ENCODE measurements at regions not wholly inside any gene's neighbourhood (a gene's known extent, or its start where the extent isn't known, plus 50 kb on each side); places are given as distances from the start of the nearest gene placed in this dataset.

- no peak for DNase-seq (ENCODE audit: extremely low spot score)
- ChIA-PET POLR2A (no interaction called here), CTCF (no interaction called here)
- no peak for TF ChIP-seq FOXK2 (IDR thresholded peaks at IDR 0.05)
- TF ChIP-seq PKNOX1 (IDR thresholded peaks at IDR 0.05) = no peak
- no peak for TF ChIP-seq FOXA1 (IDR thresholded peaks at IDR 0.05)
- TF ChIP-seq BHLHE40 (IDR thresholded peaks at IDR 0.05; ENCODE audit: borderline replicate concordance) = no peak
- no peak for TF ChIP-seq SP1 (IDR thresholded peaks at IDR 0.05)
- TF ChIP-seq L3MBTL2 (conservative IDR thresholded peaks at IDR 0.05) = no peak
- TF ChIP-seq ARNT (IDR thresholded peaks at IDR 0.05) = no peak
- TF ChIP-seq HDGF (IDR thresholded peaks at IDR 0.05; ENCODE audit: borderline replicate concordance) = no peak
- no peak for TF ChIP-seq NFRKB (IDR thresholded peaks at IDR 0.05)
- TF ChIP-seq ELF4 (IDR thresholded peaks at IDR 0.05) = no peak
- TF ChIP-seq LEF1 (IDR thresholded peaks at IDR 0.05; ENCODE audit: borderline replicate concordance) = no peak
- no peak for TF ChIP-seq FOXM1 (IDR thresholded peaks at IDR 0.05; ENCODE audit: borderline replicate concordance)
- no peak for TF ChIP-seq SUZ12 (IDR thresholded peaks at IDR 0.05)
- no peak for TF ChIP-seq ZNF384 (IDR thresholded peaks at IDR 0.05)
- no peak for TF ChIP-seq TARDBP (IDR thresholded peaks at IDR 0.05)
- TF ChIP-seq CTBP1 (IDR thresholded peaks at IDR 0.05; ENCODE audit: borderline replicate concordance) = no peak
Measured at GRCh38 chr20:55714736-55715135, 290.6 kb downstream of the CBLN4 start.

GRCh38 chr20:55714082-55714481, 291.2 kb downstream of the CBLN4 start:
- TF ChIP-seq NFRKB (IDR thresholded peaks at IDR 0.05) (no peak), ELF4 (IDR thresholded peaks at IDR 0.05) (no peak), FOXK2 (IDR thresholded peaks at IDR 0.05) (no peak), SP1 (IDR thresholded peaks at IDR 0.05) (no peak), SUZ12 (IDR thresholded peaks at IDR 0.05) (no peak), CTBP1 (IDR thresholded peaks at IDR 0.05; ENCODE audit: borderline replicate concordance) (no peak), ARNT (IDR thresholded peaks at IDR 0.05) (no peak), TARDBP (IDR thresholded peaks at IDR 0.05) (no peak), FOXA1 (IDR thresholded peaks at IDR 0.05) (no peak), FOXM1 (IDR thresholded peaks at IDR 0.05; ENCODE audit: borderline replicate concordance) (no peak), BHLHE40 (IDR thresholded peaks at IDR 0.05; ENCODE audit: borderline replicate concordance) (no peak), PKNOX1 (IDR thresholded peaks at IDR 0.05) (no peak), HDGF (IDR thresholded peaks at IDR 0.05; ENCODE audit: borderline replicate concordance) (no peak), ZNF384 (IDR thresholded peaks at IDR 0.05) (no peak), LEF1 (IDR thresholded peaks at IDR 0.05; ENCODE audit: borderline replicate concordance) (no peak), L3MBTL2 (conservative IDR thresholded peaks at IDR 0.05) (no peak)
- POLR2A ChIA-PET = no interaction called here
- CTCF ChIA-PET = no interaction called here
- DNase-seq (ENCODE audit: extremely low spot score) = no peak

- ChIA-PET CTCF (no interaction called here), POLR2A (no interaction called here)
Measured at GRCh38 chr20:55704458-55704857, 300.9 kb downstream of the CBLN4 start.

GRCh38 chr20:55701467-55701866, 303.9 kb downstream of the CBLN4 start:
- DNase-seq (ENCODE audit: extremely low spot score) = no peak
- POLR2A ChIA-PET = no interaction called here
- TF ChIP-seq CTBP1 (IDR thresholded peaks at IDR 0.05; ENCODE audit: borderline replicate concordance) = no peak
- no peak for TF ChIP-seq FOXM1 (IDR thresholded peaks at IDR 0.05; ENCODE audit: borderline replicate concordance)
- no peak for TF ChIP-seq SP1 (IDR thresholded peaks at IDR 0.05)
- no peak for TF ChIP-seq NFRKB (IDR thresholded peaks at IDR 0.05)
- no peak for TF ChIP-seq ARNT (IDR thresholded peaks at IDR 0.05)
- TF ChIP-seq BHLHE40 (IDR thresholded peaks at IDR 0.05; ENCODE audit: borderline replicate concordance) = no peak
- TF ChIP-seq FOXK2 (IDR thresholded peaks at IDR 0.05) = no peak
- TF ChIP-seq HDGF (IDR thresholded peaks at IDR 0.05; ENCODE audit: borderline replicate concordance) = no peak
- TF ChIP-seq ZNF384 (IDR thresholded peaks at IDR 0.05) = no peak
- no peak for TF ChIP-seq TARDBP (IDR thresholded peaks at IDR 0.05)
- no peak for TF ChIP-seq L3MBTL2 (conservative IDR thresholded peaks at IDR 0.05)
- TF ChIP-seq ELF4 (IDR thresholded peaks at IDR 0.05) = no peak
- TF ChIP-seq PKNOX1 (IDR thresholded peaks at IDR 0.05) = no peak
- no peak for TF ChIP-seq FOXA1 (IDR thresholded peaks at IDR 0.05)
- no peak for TF ChIP-seq LEF1 (IDR thresholded peaks at IDR 0.05; ENCODE audit: borderline replicate concordance)
- no peak for TF ChIP-seq SUZ12 (IDR thresholded peaks at IDR 0.05)
- CTCF ChIA-PET = no interaction called here

More at GRCh38 chr20:55704458-55704857, 300.9 kb downstream of the CBLN4 start:
- DNase-seq (ENCODE audit: extremely low spot score) = no peak
- TF ChIP-seq ELF4 (IDR thresholded peaks at IDR 0.05) (no peak), SUZ12 (IDR thresholded peaks at IDR 0.05) (no peak)

- TF ChIP-seq HDGF (IDR thresholded peaks at IDR 0.05; ENCODE audit: borderline replicate concordance) (no peak), ARNT (IDR thresholded peaks at IDR 0.05) (no peak), BHLHE40 (IDR thresholded peaks at IDR 0.05; ENCODE audit: borderline replicate concordance) (no peak), FOXA1 (IDR thresholded peaks at IDR 0.05) (no peak), PKNOX1 (IDR thresholded peaks at IDR 0.05) (no peak), ZNF384 (IDR thresholded peaks at IDR 0.05) (no peak)
- no peak for DNase-seq (ENCODE audit: extremely low spot score)
- CTCF ChIA-PET = no interaction called here
- POLR2A ChIA-PET = no interaction called here
Measured at GRCh38 chr20:55696520-55696919, 308.8 kb downstream of the CBLN4 start.

- no peak for DNase-seq (ENCODE audit: extremely low spot score)
- POLR2A ChIA-PET = no interaction called here
- CTCF ChIA-PET = no interaction called here
- TF ChIP-seq ARNT (IDR thresholded peaks at IDR 0.05) = no peak
- no peak for TF ChIP-seq NFRKB (IDR thresholded peaks at IDR 0.05)
- no peak for TF ChIP-seq ELF4 (IDR thresholded peaks at IDR 0.05)
- TF ChIP-seq FOXK2 (IDR thresholded peaks at IDR 0.05) = no peak
- TF ChIP-seq ZNF384 (IDR thresholded peaks at IDR 0.05) = no peak
- no peak for TF ChIP-seq HDGF (IDR thresholded peaks at IDR 0.05; ENCODE audit: borderline replicate concordance)
Measured at GRCh38 chr20:55693641-55694040, 311.7 kb downstream of the CBLN4 start.
